ENCODE measurements at regions not wholly inside any gene's neighbourhood (a gene's known extent, or its start where the extent isn't known, plus 50 kb on each side); places are given as distances from the start of the nearest gene placed in this dataset.

DNA sequence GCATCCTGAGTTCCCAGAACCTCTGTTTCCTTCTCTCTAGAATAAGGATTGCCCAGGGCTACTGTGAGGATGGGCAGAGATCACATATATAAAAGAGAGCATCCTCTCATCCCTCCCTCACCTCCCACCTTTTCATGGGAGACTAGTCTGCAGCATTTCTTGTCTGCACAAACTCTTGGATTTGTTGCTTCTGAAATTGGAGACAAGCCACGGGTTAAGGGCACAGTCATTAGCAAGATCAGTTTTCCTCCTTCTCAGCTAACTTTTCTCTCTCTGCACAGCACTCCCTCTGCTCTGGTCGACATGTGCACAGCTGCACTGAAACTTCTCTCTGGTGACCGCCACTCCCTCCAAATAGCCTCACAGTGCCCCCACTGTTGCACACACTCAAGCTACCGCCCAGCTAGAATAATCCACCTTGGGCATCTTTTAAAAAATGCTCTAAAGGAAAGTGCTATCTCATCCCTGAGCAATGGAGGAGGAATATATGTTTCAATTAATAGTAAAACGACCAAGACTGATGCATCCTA, 50.9 kb upstream of the DUSP22 start:
- Histone ChIP-seq H3K9me3 (0 out of 2 replicates have a peak, but pooled peaks cover 7% of the 10 kb centered on the region), H3K4me1 (no peaks in the 10 kb centered on the region), H3K36me3 (ENCODE audit: control insufficient read depth, insufficient read depth, low read length) (no peaks in the 10 kb centered on the region), H3K27me3 (replicated peaks; ENCODE audit: control insufficient read depth, insufficient read depth, low read length) (no peaks in the 10 kb centered on the region), H3K4me3 (ENCODE audit: low read depth, low read length) (no peak overlapping the region)
- H3K4me3 Mint-ChIP-seq (ENCODE audit: unreplicated experiment), result no peak overlapping the region
- H3K27ac Mint-ChIP-seq (ENCODE audit: unreplicated experiment), result no peak overlapping the region
- BruUV-seq (replicated peaks), result no TSS peak
- H3K9me3 Mint-ChIP-seq (ENCODE audit: unreplicated experiment), result no peaks in the 10 kb centered on the region
- TF ChIP-seq, protein P1, sequence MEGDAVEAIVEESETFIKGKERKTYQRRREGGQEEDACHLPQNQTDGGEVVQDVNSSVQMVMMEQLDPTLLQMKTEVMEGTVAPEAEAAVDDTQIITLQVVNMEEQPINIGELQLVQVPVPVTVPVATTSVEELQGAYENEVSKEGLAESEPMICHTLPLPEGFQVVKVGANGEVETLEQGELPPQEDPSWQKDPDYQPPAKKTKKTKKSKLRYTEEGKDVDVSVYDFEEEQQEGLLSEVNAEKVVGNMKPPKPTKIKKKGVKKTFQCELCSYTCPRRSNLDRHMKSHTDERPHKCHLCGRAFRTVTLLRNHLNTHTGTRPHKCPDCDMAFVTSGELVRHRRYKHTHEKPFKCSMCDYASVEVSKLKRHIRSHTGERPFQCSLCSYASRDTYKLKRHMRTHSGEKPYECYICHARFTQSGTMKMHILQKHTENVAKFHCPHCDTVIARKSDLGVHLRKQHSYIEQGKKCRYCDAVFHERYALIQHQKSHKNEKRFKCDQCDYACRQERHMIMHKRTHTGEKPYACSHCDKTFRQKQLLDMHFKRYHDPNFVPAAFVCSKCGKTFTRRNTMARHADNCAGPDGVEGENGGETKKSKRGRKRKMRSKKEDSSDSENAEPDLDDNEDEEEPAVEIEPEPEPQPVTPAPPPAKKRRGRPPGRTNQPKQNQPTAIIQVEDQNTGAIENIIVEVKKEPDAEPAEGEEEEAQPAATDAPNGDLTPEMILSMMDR (IDR thresholded peaks at IDR 0.05; ENCODE audit: insufficient read depth in 1 of 2, low read depth in 1 of 2, low read length in 1 of 2, severe bottlenecking in 1 of 2, unreplicated experiment in 1 of 2), result no peak
- no peaks in the 10 kb centered on the region for H3K36me3 Mint-ChIP-seq (ENCODE audit: insufficient read depth, unreplicated experiment)
- peaks cover 23% of the 10 kb centered on the region for H3K27me3 Mint-ChIP-seq (ENCODE audit: insufficient read depth, unreplicated experiment)
- CTCF ChIA-PET, result no interaction called here
- intact Hi-C loops (cut with micrococcal nuclease; ENCODE audit: unreplicated experiment), result no loop called here
- no peaks in the 10 kb centered on the region for H3K4me1 Mint-ChIP-seq (ENCODE audit: low read depth, unreplicated experiment)
- POLR2A ChIA-PET, result no interaction called here
- DNase-seq, result no peak
